ENCODE measurements at regions not wholly inside any gene's neighbourhood (a gene's known extent, or its start where the extent isn't known, plus 50 kb on each side); places are given as distances from the start of the nearest gene placed in this dataset.

GRCh38 chr5:75992753-75993152 lies 90.4 kb upstream of the SV2C start:
- Mint-ChIP-seq H3K27me3 (ENCODE audit: low read depth, poor library complexity) (peaks cover 16% of the 10 kb centered on the region), H3K36me3 (ENCODE audit: low read depth) (no peaks in the 10 kb centered on the region), H3K4me1 (peaks cover 16% of the 10 kb centered on the region), H3K9me3 (peaks cover 14% of the 10 kb centered on the region), H3K4me3 (no peak overlapping the region), H3K27ac (no peak overlapping the region)
- TF ChIP-seq CTCF (IDR thresholded peaks at IDR 0.05): no peak
- DNase-seq: no peak

GRCh38 chr5:75985077-75985476 lies 98.1 kb upstream of the SV2C start:
- Mint-ChIP-seq H3K4me3 (no peak overlapping the region), H3K36me3 (ENCODE audit: low read depth) (no peaks in the 10 kb centered on the region), H3K27me3 (ENCODE audit: low read depth, poor library complexity) (peaks cover 16% of the 10 kb centered on the region), H3K9me3 (no peaks in the 10 kb centered on the region), H3K4me1 (peaks cover 8% of the 10 kb centered on the region), H3K27ac (no peak overlapping the region)
- TF ChIP-seq CTCF (IDR thresholded peaks at IDR 0.05): no peak
- no peak for DNase-seq

- H3K9me3 Mint-ChIP-seq: peaks cover 6% of the 10 kb centered on the region
- no peaks in the 10 kb centered on the region for H3K36me3 Mint-ChIP-seq (ENCODE audit: low read depth)
- no peak for DNase-seq
- H3K4me3 Mint-ChIP-seq: no peak overlapping the region
- no peaks in the 10 kb centered on the region for H3K4me1 Mint-ChIP-seq
- no peak overlapping the region for H3K27ac Mint-ChIP-seq
- H3K27me3 Mint-ChIP-seq (ENCODE audit: low read depth, poor library complexity): peaks cover 6% of the 10 kb centered on the region
- no peak for TF ChIP-seq CTCF (IDR thresholded peaks at IDR 0.05)
These were observed 107.7 kb upstream of the SV2C start for GRCh38 chr5:75975496-75975895.

GRCh38 chr5:75965292-75965691 lies 117.9 kb upstream of the SV2C start:
- Mint-ChIP-seq H3K4me3 (no peak overlapping the region), H3K9me3 (peaks cover 46% of the 10 kb centered on the region), H3K36me3 (ENCODE audit: low read depth) (no peaks in the 10 kb centered on the region), H3K4me1 (no peaks in the 10 kb centered on the region), H3K27me3 (ENCODE audit: low read depth, poor library complexity) (peaks cover 7% of the 10 kb centered on the region), H3K27ac (no peak overlapping the region)
- TF ChIP-seq CTCF (IDR thresholded peaks at IDR 0.05): no peak
- DNase-seq: no peak

GRCh38 chr5:75964008-75964407 lies 119.2 kb upstream of the SV2C start:
- H3K4me1 Mint-ChIP-seq: no peaks in the 10 kb centered on the region
- no peak overlapping the region for H3K27ac Mint-ChIP-seq
- DNase-seq: no peak

More at GRCh38 chr5:75964008-75964407, 119.2 kb upstream of the SV2C start:
- peaks cover 33% of the 10 kb centered on the region for H3K9me3 Mint-ChIP-seq
- no peak overlapping the region for H3K4me3 Mint-ChIP-seq
- H3K27me3 Mint-ChIP-seq (ENCODE audit: low read depth, poor library complexity): peaks cover 8% of the 10 kb centered on the region
- TF ChIP-seq CTCF (IDR thresholded peaks at IDR 0.05): no peak
- H3K36me3 Mint-ChIP-seq (ENCODE audit: low read depth): no peaks in the 10 kb centered on the region

All from nephron progenitor cell (in vitro differentiated cells).